HG03469 (cell line): ENCODE measurements at regions not wholly inside any gene's neighbourhood (a gene's known extent, or its start where the extent isn't known, plus 50 kb on each side); places are given as distances from the start of the nearest gene placed in this dataset.

Experiments
- ATAC-seq: cut with Tn5 transposase; IDR thresholded peaks from one replicate; pipeline ENCODE4 v1.9.1; 2021; ENCODE audit warnings: mild to moderate bottlenecking, moderate library complexity, moderate number of reproducible peaks; ENCODE audit not compliant: unreplicated experiment

GRCh38 chr1:56056438-56057287 is 522.7 kb downstream of the PLPP3 start:
- no peak for ATAC-seq

DNA sequence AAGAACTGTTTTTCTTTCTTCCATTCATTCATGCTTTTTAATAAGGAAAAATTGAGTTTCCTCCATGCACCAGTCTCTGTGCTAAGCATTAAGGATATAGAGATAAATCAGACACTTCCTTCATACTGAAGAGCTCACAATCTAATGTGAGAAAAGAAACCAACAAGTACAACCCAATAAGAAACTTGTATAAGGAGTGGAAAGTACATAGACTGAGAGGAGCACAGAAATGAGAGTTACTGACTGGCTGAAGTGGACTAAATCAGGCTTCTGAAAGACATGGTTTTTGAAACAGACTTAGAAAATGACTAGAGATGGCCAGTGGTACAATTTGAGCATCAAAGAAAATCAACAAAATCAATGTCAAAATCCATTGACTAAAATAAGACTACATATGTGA is 524.4 kb downstream of the PLPP3 start:
- no peak for ATAC-seq

GRCh38 chr1:56052041-56052440 is 527.3 kb downstream of the PLPP3 start:
- ATAC-seq: no peak

- ATAC-seq: no peak
These were observed 528.5 kb downstream of the PLPP3 start for GRCh38 chr1:56050911-56051310.

- ATAC-seq: no peak
These were observed 533.9 kb downstream of the PLPP3 start for GRCh38 chr1:56045477-56045876.

DNA sequence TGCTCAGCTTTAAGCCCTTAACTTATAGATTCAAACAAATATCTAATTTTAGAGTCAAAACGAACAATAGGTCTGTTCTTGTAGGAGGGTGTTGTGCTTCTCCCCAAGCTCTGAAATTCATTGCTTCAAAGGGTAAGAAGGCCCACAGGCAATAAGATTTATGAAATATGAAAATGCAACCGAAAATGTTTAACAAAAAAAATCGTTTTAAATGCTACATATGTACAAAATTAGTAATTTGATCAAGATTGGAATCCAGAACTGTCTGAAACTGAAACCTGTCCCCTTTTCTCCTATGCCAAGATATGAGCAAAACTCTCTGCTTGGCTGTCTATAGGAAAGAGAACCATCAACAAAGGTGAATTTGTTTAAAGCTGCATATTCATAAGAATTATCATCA is 534.3 kb downstream of the PLPP3 start:
- no peak for ATAC-seq

GRCh38 chr1:56036479-56036878 is 542.9 kb downstream of the PLPP3 start:
- ATAC-seq: no peak

- no peak for ATAC-seq
These were observed 544.4 kb downstream of the PLPP3 start for GRCh38 chr1:56034847-56035481.

DNA sequence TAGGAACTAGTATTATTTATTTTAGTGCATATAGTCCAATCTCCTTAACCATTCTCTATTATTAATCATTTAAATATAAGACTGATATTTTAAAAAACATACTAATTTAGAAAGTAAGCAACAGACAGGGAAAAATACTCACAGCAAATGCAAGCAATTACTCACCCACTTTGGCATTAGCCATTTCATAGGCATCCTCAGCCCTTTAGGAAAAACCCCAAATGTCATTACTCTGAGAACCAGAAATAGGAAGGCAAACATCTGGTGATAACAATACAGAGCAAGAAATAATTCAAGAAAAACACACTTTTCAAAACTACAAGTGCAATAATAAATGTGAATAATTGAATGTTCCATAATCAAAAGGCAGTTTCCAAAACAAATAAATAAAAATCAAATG is 545.1 kb downstream of the PLPP3 start:
- ATAC-seq: no peak

- ATAC-seq: no peak
These were observed 545.9 kb downstream of the PLPP3 start for GRCh38 chr1:56033321-56034037.

DNA sequence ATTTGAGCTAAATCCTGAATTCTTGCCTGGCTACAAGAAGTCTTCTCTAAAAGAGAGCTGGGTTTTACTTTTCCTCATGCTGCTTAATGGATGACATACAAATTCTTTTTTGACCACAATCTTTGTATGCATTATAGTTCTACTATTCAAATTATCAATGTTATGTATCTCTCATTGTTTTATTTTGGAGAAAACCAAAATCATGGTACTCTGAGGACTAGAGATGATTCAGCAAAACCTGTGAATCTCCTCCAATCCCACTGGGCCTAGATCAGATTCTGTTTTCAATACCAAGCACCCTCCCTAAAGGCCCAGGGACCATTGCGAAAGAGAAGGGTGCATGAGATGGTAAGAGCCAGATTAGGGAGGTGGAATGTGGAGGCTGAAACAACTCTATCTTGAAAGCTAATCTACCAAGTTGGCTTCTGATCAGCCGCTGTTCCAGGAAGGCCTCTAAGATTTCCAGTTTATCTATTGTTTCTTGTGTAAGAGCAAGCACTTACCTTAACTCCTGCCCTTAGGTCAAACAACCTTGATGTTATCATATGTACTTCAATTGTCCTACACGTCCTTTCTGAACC is 547.2 kb downstream of the PLPP3 start:
- no peak for ATAC-seq

DNA sequence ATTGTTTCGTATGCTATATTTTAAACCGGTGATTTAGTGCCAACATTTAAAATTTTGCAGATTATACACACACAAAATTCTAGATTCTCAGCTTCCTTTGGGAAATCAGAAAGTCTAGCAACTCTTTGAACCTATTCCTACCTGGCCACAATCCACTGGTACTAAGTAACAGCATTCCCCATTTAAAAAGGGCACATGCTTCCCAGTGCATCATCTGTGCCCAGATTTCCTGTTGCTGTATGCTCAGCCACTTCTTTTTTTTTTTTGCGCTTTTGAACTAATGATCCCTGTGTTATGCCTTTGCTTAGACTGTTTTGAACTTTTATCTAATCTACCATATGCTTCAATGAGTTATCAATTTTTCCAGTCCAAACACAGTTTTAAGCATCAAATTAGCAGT is 548.4 kb downstream of the PLPP3 start:
- no peak for ATAC-seq

- ATAC-seq: no peak
These were observed 549.9 kb downstream of the PLPP3 start for GRCh38 chr1:56029319-56030003.

- no peak for ATAC-seq
These were observed 550.5 kb downstream of the PLPP3 start for GRCh38 chr1:56028911-56029310.

- ATAC-seq: no peak
These were observed 551.1 kb downstream of the PLPP3 start for GRCh38 chr1:56028244-56028643.

- no peak for ATAC-seq
These were observed 553.4 kb downstream of the PLPP3 start for GRCh38 chr1:56025942-56026341.

DNA sequence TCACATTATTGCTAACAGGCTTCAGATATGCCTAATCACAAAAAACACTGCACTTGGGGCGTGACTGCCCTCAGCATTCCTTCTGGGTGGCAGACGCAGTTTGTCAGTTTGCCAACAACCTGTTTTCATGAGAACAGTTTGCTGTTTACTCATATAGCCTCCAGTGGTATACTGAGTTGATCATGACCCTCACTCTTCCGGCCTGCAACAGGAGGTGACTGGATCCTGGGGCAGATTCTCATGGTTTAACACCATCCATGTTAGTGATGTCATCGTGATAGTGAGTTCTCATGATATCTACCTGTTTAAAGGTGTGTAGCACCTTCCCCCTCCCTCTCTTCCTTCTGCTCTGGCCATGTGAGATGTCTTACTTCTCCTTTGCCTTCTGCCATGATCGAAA is 555.2 kb downstream of the PLPP3 start:
- no peak for ATAC-seq

DNA sequence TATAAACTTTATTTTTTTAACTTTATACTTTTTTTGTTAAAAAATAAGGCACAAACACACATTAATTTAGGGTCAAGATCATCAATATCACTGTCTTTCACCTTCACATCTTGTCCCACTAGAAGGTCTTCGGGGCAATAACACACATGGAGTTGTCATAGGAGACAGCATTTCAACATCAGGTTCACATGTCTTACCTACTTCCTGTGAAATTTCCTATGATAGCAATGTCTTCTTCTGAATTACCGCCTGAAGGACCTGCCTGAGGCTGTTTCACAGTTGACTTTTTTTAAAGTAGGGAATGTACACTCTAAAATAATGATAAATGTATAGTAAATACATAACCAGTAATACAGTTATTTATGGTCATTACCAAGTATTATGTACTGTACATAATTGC is 559.4 kb downstream of the PLPP3 start:
- ATAC-seq: no peak

- no peak for ATAC-seq
These were observed 559.9 kb downstream of the PLPP3 start for GRCh38 chr1:56019472-56019871.

GRCh38 chr1:56017336-56017735 is 562.0 kb downstream of the PLPP3 start:
- no peak for ATAC-seq

- ATAC-seq: no peak
These were observed 575.5 kb downstream of the PLPP3 start for GRCh38 chr1:56003846-56004245.
